ENCODE measurements at regions not wholly inside any gene's neighbourhood (a gene's known extent, or its start where the extent isn't known, plus 50 kb on each side); places are given as distances from the start of the nearest gene placed in this dataset.
"Not testable (repeated sequence)": the region's sequence is repeated elsewhere in the genome, so short reads cannot be mapped to it uniquely, and the experiment has no call there.

- Histone ChIP-seq H3K4me1 (ENCODE audit: insufficient read depth, low read length, poor library complexity, severe bottlenecking) (no peaks in the 10 kb centered on the region), H2AFZ (ENCODE audit: low read length) (no peak overlapping the region), H3K9me3 (ENCODE audit: low read length) (no peaks in the 10 kb centered on the region), H3K36me3 (ENCODE audit: insufficient read depth, low read length) (no peaks in the 10 kb centered on the region), H4K20me1 (ENCODE audit: insufficient read depth, low read length) (no peaks in the 10 kb centered on the region), H3K79me2 (ENCODE audit: insufficient read depth, low read depth, low read length) (no peaks in the 10 kb centered on the region), H3K9me2 (ENCODE audit: insufficient read depth, low read length) (no peaks in the 10 kb centered on the region), H3K4me2 (ENCODE audit: low read length) (no peak overlapping the region), H3K27ac (ENCODE audit: low read depth, low read length, poor library complexity, severe bottlenecking) (no peak overlapping the region), H3K4me3 (ENCODE audit: low read depth, low read length, poor library complexity, severe bottlenecking) (no peak overlapping the region)
- intact Hi-C loops (cut with micrococcal nuclease; ENCODE audit: unreplicated experiment) = no loop called here
- ChIA-PET CTCF (ENCODE audit: unreplicated experiment) (no interaction called here), POLR2A (no interaction called here)
- no TSS peak for BruUV-seq (replicated peaks)
- TF ChIP-seq, protein P1, sequence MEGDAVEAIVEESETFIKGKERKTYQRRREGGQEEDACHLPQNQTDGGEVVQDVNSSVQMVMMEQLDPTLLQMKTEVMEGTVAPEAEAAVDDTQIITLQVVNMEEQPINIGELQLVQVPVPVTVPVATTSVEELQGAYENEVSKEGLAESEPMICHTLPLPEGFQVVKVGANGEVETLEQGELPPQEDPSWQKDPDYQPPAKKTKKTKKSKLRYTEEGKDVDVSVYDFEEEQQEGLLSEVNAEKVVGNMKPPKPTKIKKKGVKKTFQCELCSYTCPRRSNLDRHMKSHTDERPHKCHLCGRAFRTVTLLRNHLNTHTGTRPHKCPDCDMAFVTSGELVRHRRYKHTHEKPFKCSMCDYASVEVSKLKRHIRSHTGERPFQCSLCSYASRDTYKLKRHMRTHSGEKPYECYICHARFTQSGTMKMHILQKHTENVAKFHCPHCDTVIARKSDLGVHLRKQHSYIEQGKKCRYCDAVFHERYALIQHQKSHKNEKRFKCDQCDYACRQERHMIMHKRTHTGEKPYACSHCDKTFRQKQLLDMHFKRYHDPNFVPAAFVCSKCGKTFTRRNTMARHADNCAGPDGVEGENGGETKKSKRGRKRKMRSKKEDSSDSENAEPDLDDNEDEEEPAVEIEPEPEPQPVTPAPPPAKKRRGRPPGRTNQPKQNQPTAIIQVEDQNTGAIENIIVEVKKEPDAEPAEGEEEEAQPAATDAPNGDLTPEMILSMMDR (conservative IDR thresholded peaks at IDR 0.05; ENCODE audit: low read length) = no peak
- TF ChIP-seq EZH2phosphoT487 (IDR thresholded peaks at IDR 0.05; ENCODE audit: borderline replicate concordance, low read depth, low read length) = no peak
- no peak for DNase-seq (ENCODE audit: low spot score)
These were observed 70.5 kb upstream of the DHX40 start for GRCh38 chr17:59494757-59495368.

DNA sequence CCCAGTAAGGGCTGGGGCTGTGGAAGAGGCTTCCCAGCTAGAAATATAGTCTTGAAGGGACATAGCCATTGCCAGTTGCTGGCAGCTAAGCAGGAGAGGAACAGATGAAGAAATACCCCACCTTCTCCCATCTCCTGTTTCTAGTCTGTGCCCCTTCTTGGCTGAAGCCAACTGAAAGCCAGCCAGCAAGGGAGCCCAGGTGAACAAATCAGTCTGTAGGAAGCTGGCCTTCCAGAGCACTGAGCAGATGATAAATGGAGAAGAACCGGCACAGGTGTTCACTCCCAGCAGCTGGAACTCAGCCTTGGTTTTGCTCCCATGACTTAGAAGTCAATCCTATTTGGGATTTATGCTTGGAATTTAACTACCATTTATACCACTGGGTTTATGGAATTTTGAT is 69.2 kb upstream of the DHX40 start:
- no peak overlapping the region for H3K27ac ChIP-seq (ENCODE audit: low read depth, low read length, poor library complexity, severe bottlenecking)
- no peaks in the 10 kb centered on the region for H3K9me3 ChIP-seq (ENCODE audit: low read length)
- no peaks in the 10 kb centered on the region for H3K4me1 ChIP-seq (ENCODE audit: insufficient read depth, low read length, poor library complexity, severe bottlenecking)
- ChIA-PET CTCF (ENCODE audit: unreplicated experiment) (no interaction called here), POLR2A (interaction anchor here (0.6 kb wide), 1 partner anchor 1461 kb away, joined by 6 read pairs; no protein-coding TSS in a partner anchor)
- intact Hi-C loops (cut with micrococcal nuclease; ENCODE audit: unreplicated experiment) = no loop called here
- H3K9me2 ChIP-seq (ENCODE audit: insufficient read depth, low read length) = no peaks in the 10 kb centered on the region
- H3K36me3 ChIP-seq (ENCODE audit: insufficient read depth, low read length) = no peaks in the 10 kb centered on the region
- H2AFZ ChIP-seq (ENCODE audit: low read length) = no peak overlapping the region
- H3K4me2 ChIP-seq (ENCODE audit: low read length) = no peak overlapping the region
- no peaks in the 10 kb centered on the region for H4K20me1 ChIP-seq (ENCODE audit: insufficient read depth, low read length)
- no peak overlapping the region for H3K4me3 ChIP-seq (ENCODE audit: low read depth, low read length, poor library complexity, severe bottlenecking)
- TF ChIP-seq, protein P1 (conservative IDR thresholded peaks at IDR 0.05; ENCODE audit: low read length) = no peak
- TF ChIP-seq EZH2phosphoT487 (IDR thresholded peaks at IDR 0.05; ENCODE audit: borderline replicate concordance, low read depth, low read length) = no peak
- no peak for DNase-seq (ENCODE audit: low spot score)
- BruUV-seq (replicated peaks) = no TSS peak
- H3K79me2 ChIP-seq (ENCODE audit: insufficient read depth, low read depth, low read length) = no peaks in the 10 kb centered on the region

- H3K27ac ChIP-seq (ENCODE audit: low read depth, low read length, poor library complexity, severe bottlenecking) = no peak overlapping the region
- POLR2A ChIA-PET = no interaction called here
- DNase-seq (ENCODE audit: low spot score) = no peak
- no peaks in the 10 kb centered on the region for H3K9me2 ChIP-seq (ENCODE audit: insufficient read depth, low read length)
- CTCF ChIA-PET (ENCODE audit: unreplicated experiment) = interaction anchor here (1.0 kb wide), 1 partner anchor 57 kb away, joined by 3 read pairs; no protein-coding TSS in a partner anchor
- intact Hi-C loops (cut with micrococcal nuclease; ENCODE audit: unreplicated experiment) = no loop called here
- no peak for TF ChIP-seq EZH2phosphoT487 (IDR thresholded peaks at IDR 0.05; ENCODE audit: borderline replicate concordance, low read depth, low read length)
- TF ChIP-seq, protein P1 (conservative IDR thresholded peaks at IDR 0.05; ENCODE audit: low read length) = no peak
- no peak overlapping the region for H2AFZ ChIP-seq (ENCODE audit: low read length)
- H3K36me3 ChIP-seq (ENCODE audit: insufficient read depth, low read length) = no peaks in the 10 kb centered on the region
- H3K4me3 ChIP-seq (ENCODE audit: low read depth, low read length, poor library complexity, severe bottlenecking) = no peak overlapping the region
- no TSS peak for BruUV-seq (replicated peaks)
- no peak overlapping the region for H3K4me2 ChIP-seq (ENCODE audit: low read length)
- no peaks in the 10 kb centered on the region for H4K20me1 ChIP-seq (ENCODE audit: insufficient read depth, low read length)
- no peaks in the 10 kb centered on the region for H3K4me1 ChIP-seq (ENCODE audit: insufficient read depth, low read length, poor library complexity, severe bottlenecking)
- H3K9me3 ChIP-seq (ENCODE audit: low read length) = no peaks in the 10 kb centered on the region
- H3K79me2 ChIP-seq (ENCODE audit: insufficient read depth, low read depth, low read length) = no peaks in the 10 kb centered on the region
These were observed 66.7 kb upstream of the DHX40 start for GRCh38 chr17:59498530-59499307.

- H2AFZ ChIP-seq (ENCODE audit: low read length); H4K20me1 ChIP-seq (ENCODE audit: insufficient read depth, low read length); H3K9me3 ChIP-seq (ENCODE audit: low read length); BruUV-seq (replicated peaks); H3K4me3 ChIP-seq (ENCODE audit: low read depth, low read length, poor library complexity, severe bottlenecking); H3K27ac ChIP-seq (ENCODE audit: low read depth, low read length, poor library complexity, severe bottlenecking); H3K79me2 ChIP-seq (ENCODE audit: insufficient read depth, low read depth, low read length); H3K4me2 ChIP-seq (ENCODE audit: low read length); POLR2A ChIA-PET; CTCF ChIA-PET (ENCODE audit: unreplicated experiment); H3K36me3 ChIP-seq (ENCODE audit: insufficient read depth, low read length); H3K9me2 ChIP-seq (ENCODE audit: insufficient read depth, low read length); H3K4me1 ChIP-seq (ENCODE audit: insufficient read depth, low read length, poor library complexity, severe bottlenecking); intact Hi-C loops (cut with micrococcal nuclease; ENCODE audit: unreplicated experiment); DNase-seq (ENCODE audit: low spot score): not testable (repeated sequence)
These were observed 65.2 kb upstream of the DHX40 start for GRCh38 chr17:59500086-59500655.
